Transverse colon (tissue), 4 donors: ENCODE measurements at regions not wholly inside any gene's neighbourhood (a gene's known extent, or its start where the extent isn't known, plus 50 kb on each side); places are given as distances from the start of the nearest gene placed in this dataset.

Experiments used
- EP300 ChIP-seq: sonication (generic); formaldehyde crosslinking; IDR thresholded peaks from one replicate; pipeline ENCODE4 v1.6.1; 2017; ENCODE audit warnings: antibody characterized with exemption, low read depth
- POLR2A ChIP-seq: fragments of 450-650 bp; IDR thresholded peaks from one replicate; pipeline ENCODE4 v1.6.1; 2016; ENCODE audit warnings: antibody characterized with exemption, mild to moderate bottlenecking, moderate library complexity
- POLR2AphosphoS5 ChIP-seq, 3 donors: sonication (generic); formaldehyde crosslinking; IDR thresholded peaks; one replicate each; pipeline ENCODE4 v1.6.1; 2016; ENCODE audit warnings: antibody characterized with exemption in 3 of 3
- TF ChIP-seq, protein P1 (sequence below), 5 experiments: fragments of 200-600 bp in 3 of 5; fragments of 450-650 bp in 2 of 5; sonication (generic) in 3 of 5; IDR thresholded peaks; 1 replicate in 2 of 5; 2 replicates in 3 of 5; pipeline ENCODE4 v1.5.1; 2016 to 2017; ENCODE audit warnings: antibody characterized with exemption in 5 of 5, inconsistent platforms in 3 of 5, mild to moderate bottlenecking in 2 of 5, moderate library complexity in 1 of 5

DNA sequence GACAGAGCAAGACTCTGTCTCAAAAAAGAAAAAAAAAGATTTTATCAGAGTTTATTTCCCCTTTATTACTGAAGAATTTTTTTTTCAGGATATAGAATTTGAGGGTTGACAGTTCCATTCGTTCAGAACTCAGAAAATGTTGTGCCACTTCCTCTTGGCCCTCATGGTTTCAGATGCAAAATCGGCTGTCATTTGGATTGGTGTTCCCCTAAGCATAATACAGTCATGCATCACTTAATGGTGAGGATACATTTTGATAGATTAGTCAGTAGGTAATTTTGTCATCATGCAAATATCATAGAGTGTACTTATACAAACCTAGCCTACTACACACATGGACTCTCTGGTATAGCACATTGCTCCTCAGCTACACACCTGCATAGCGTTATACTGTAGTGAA is 263.9 kb upstream of the RTL1 start:
- no peak for TF ChIP-seq EP300
- TF ChIP-seq POLR2A = no peak
- TF ChIP-seq, protein P1, sequence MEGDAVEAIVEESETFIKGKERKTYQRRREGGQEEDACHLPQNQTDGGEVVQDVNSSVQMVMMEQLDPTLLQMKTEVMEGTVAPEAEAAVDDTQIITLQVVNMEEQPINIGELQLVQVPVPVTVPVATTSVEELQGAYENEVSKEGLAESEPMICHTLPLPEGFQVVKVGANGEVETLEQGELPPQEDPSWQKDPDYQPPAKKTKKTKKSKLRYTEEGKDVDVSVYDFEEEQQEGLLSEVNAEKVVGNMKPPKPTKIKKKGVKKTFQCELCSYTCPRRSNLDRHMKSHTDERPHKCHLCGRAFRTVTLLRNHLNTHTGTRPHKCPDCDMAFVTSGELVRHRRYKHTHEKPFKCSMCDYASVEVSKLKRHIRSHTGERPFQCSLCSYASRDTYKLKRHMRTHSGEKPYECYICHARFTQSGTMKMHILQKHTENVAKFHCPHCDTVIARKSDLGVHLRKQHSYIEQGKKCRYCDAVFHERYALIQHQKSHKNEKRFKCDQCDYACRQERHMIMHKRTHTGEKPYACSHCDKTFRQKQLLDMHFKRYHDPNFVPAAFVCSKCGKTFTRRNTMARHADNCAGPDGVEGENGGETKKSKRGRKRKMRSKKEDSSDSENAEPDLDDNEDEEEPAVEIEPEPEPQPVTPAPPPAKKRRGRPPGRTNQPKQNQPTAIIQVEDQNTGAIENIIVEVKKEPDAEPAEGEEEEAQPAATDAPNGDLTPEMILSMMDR (IDR thresholded peaks at IDR 0.05) = no peak
- TF ChIP-seq POLR2AphosphoS5 (IDR thresholded peaks at IDR 0.05) = no peak
